ENCODE measurements at regions not wholly inside any gene's neighbourhood (a gene's known extent, or its start where the extent isn't known, plus 50 kb on each side); places are given as distances from the start of the nearest gene placed in this dataset.

DNA sequence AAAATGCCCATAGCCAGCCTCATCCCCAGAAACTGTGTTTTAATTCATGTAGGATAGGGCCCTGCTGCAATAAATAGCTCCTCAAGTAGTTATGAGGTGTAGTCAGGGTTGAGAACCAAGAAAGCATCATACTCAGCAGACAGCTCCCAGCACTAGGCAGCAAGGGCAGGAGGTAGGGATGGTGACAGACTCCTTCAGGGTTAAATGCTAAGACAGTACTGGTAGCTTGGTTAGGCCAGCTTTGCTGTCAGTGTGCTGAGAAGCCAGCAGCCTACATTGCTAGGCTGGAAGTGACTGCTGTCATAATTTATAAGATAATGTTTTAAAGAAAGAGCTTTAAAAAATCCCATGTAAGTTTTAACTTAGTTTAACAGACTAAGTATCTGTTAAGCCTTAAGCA is 113.9 kb upstream of the IMMP2L start:
- H3K9me3 ChIP-seq (ENCODE audit: control extremely low read depth in 1 of 5, control insufficient read depth in 4 of 5, insufficient read depth in 2 of 5, low read depth in 1 of 5, low read length in 4 of 5), result no peaks in the 10 kb centered on the region
- ChIA-PET POLR2A (no interaction called here), CTCF (no interaction called here)
- no peaks in the 10 kb centered on the region for H3K4me1 ChIP-seq (ENCODE audit: control extremely low read depth in 1 of 4, control insufficient read depth in 4 of 4, insufficient read depth in 4 of 4, low read length in 3 of 4)
- H3K36me3 ChIP-seq (ENCODE audit: control insufficient read depth in 4 of 4, insufficient read depth in 4 of 4, low read length in 3 of 4), result no peaks in the 10 kb centered on the region
- H3K27me3 ChIP-seq (replicated peaks in 2 of 5; ENCODE audit: control insufficient read depth in 4 of 5, insufficient read depth in 5 of 5, low read length in 4 of 5), result no peaks in the 10 kb centered on the region
- no peak for DNase-seq
- H3K4me3 ChIP-seq (ENCODE audit: control insufficient read depth in 1 of 7, extremely low read depth in 1 of 7, insufficient read depth in 4 of 7, low read depth in 2 of 7, low read length in 6 of 7), result no peak overlapping the region
- no peak overlapping the region for H3K27ac ChIP-seq (ENCODE audit: insufficient read depth in 1 of 2, low read depth in 1 of 2, low read length in 2 of 2, poor library complexity in 1 of 2, severe bottlenecking in 2 of 2)

DNA sequence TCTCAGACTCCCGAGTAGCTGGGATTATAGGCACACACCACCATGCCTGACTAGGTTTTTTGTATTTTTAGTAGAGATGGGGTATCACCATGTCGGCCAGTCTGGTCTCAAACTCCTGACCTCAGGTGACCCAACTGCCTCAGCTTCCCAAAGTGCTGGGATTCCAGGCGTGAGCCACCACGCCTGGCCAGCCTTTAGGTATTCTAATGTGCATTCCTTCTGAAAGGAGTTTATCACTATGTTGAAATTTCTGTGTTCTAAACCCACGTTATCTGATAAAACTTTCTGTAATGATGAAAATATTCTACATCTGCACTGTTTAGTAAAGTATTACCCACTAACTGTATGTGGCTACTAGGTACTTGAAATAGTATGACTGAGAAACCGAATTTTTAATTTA is 110.6 kb upstream of the IMMP2L start:
- no peaks in the 10 kb centered on the region for H3K27me3 ChIP-seq (replicated peaks in 2 of 5; ENCODE audit: control insufficient read depth in 4 of 5, insufficient read depth in 5 of 5, low read length in 4 of 5)
- no peak overlapping the region for H3K4me3 ChIP-seq (ENCODE audit: control insufficient read depth in 1 of 7, extremely low read depth in 1 of 7, insufficient read depth in 4 of 7, low read depth in 2 of 7, low read length in 6 of 7)
- no peak overlapping the region for H3K27ac ChIP-seq (ENCODE audit: insufficient read depth in 1 of 2, low read depth in 1 of 2, low read length in 2 of 2, poor library complexity in 1 of 2, severe bottlenecking in 2 of 2)
- no peak for DNase-seq
- WGBS (ENCODE audit: insufficient coverage), result 100% methylated on average over 4 of the region's 6 CpGs
- ChIA-PET CTCF (no interaction called here), POLR2A (no interaction called here)
- H3K4me1 ChIP-seq (ENCODE audit: control extremely low read depth in 1 of 4, control insufficient read depth in 4 of 4, insufficient read depth in 4 of 4, low read length in 3 of 4), result no peaks in the 10 kb centered on the region
- H3K36me3 ChIP-seq (ENCODE audit: control insufficient read depth in 4 of 4, insufficient read depth in 4 of 4, low read length in 3 of 4), result no peaks in the 10 kb centered on the region
- no peaks in the 10 kb centered on the region for H3K9me3 ChIP-seq (ENCODE audit: control extremely low read depth in 1 of 5, control insufficient read depth in 4 of 5, insufficient read depth in 2 of 5, low read depth in 1 of 5, low read length in 4 of 5)

DNA sequence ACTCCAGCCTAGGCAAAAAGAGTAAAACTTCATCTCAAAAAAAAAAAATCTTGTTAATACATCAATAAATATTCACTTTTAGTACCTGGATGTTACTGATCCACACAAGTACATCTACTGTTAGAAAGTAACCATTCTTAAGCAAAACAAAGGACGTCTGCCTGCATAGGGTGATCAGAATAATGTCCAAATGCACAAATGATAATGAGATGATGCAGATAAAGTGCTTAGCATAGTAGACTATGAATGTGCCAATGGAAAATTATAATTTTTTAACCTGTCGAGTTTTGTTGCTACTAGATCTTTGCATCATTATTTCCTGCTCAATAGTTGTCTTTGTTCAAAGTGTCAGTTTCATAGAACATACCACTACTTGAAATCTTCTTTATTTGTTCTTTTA is 109.6 kb upstream of the IMMP2L start:
- no peaks in the 10 kb centered on the region for H3K9me3 ChIP-seq (ENCODE audit: control extremely low read depth in 1 of 5, control insufficient read depth in 4 of 5, insufficient read depth in 2 of 5, low read depth in 1 of 5, low read length in 4 of 5)
- no peaks in the 10 kb centered on the region for H3K27me3 ChIP-seq (replicated peaks in 2 of 5; ENCODE audit: control insufficient read depth in 4 of 5, insufficient read depth in 5 of 5, low read length in 4 of 5)
- no CpG with 5 or more reads among the region's 2 CpGs for WGBS (ENCODE audit: insufficient coverage)
- DNase-seq, result no peak
- H3K4me1 ChIP-seq (ENCODE audit: control extremely low read depth in 1 of 4, control insufficient read depth in 4 of 4, insufficient read depth in 4 of 4, low read length in 3 of 4), result no peaks in the 10 kb centered on the region
- H3K36me3 ChIP-seq (ENCODE audit: control insufficient read depth in 4 of 4, insufficient read depth in 4 of 4, low read length in 3 of 4), result no peaks in the 10 kb centered on the region
- H3K27ac ChIP-seq (ENCODE audit: insufficient read depth in 1 of 2, low read depth in 1 of 2, low read length in 2 of 2, poor library complexity in 1 of 2, severe bottlenecking in 2 of 2), result no peak overlapping the region
- ChIA-PET POLR2A (no interaction called here), CTCF (no interaction called here)
- no peak overlapping the region for H3K4me3 ChIP-seq (ENCODE audit: control insufficient read depth in 1 of 7, extremely low read depth in 1 of 7, insufficient read depth in 4 of 7, low read depth in 2 of 7, low read length in 6 of 7)

DNA sequence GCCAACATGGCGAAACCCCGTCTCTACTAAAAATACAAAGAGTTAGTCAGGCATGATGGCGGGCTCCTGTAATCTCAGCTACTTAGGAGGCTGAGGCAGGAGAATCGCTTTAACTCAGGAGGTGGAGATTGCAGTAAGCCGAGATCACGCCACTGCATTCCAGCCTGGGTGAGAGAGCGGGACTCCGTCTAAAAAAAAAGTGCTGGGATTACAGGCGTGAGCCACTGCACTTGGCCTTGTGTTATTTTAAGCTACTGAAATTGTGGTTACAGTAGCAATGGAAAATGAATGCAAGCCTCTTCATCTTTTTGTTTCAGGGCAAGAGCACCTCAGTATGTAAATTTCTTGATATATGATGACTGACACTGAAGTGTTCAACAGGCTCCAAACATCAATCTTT is 106.4 kb upstream of the IMMP2L start:
- ChIA-PET CTCF (no interaction called here), POLR2A (interaction anchor here (0.6 kb wide), 1 partner anchor 23 kb away, joined by 3 read pairs; no protein-coding TSS in a partner anchor)
- H3K4me1 ChIP-seq (ENCODE audit: control extremely low read depth in 1 of 4, control insufficient read depth in 4 of 4, insufficient read depth in 4 of 4, low read length in 3 of 4), result no peaks in the 10 kb centered on the region
- no peak overlapping the region for H3K27ac ChIP-seq (ENCODE audit: insufficient read depth in 1 of 2, low read depth in 1 of 2, low read length in 2 of 2, poor library complexity in 1 of 2, severe bottlenecking in 2 of 2)
- no peak overlapping the region for H3K4me3 ChIP-seq (ENCODE audit: control insufficient read depth in 1 of 7, extremely low read depth in 1 of 7, insufficient read depth in 4 of 7, low read depth in 2 of 7, low read length in 6 of 7)
- no peak for DNase-seq
- 96% methylated on average over 8 of the region's 9 CpGs for WGBS (ENCODE audit: insufficient coverage)
- no peaks in the 10 kb centered on the region for H3K27me3 ChIP-seq (replicated peaks in 2 of 5; ENCODE audit: control insufficient read depth in 4 of 5, insufficient read depth in 5 of 5, low read length in 4 of 5)
- H3K9me3 ChIP-seq (ENCODE audit: control extremely low read depth in 1 of 5, control insufficient read depth in 4 of 5, insufficient read depth in 2 of 5, low read depth in 1 of 5, low read length in 4 of 5), result no peaks in the 10 kb centered on the region
- H3K36me3 ChIP-seq (ENCODE audit: control insufficient read depth in 4 of 4, insufficient read depth in 4 of 4, low read length in 3 of 4), result no peaks in the 10 kb centered on the region

DNA sequence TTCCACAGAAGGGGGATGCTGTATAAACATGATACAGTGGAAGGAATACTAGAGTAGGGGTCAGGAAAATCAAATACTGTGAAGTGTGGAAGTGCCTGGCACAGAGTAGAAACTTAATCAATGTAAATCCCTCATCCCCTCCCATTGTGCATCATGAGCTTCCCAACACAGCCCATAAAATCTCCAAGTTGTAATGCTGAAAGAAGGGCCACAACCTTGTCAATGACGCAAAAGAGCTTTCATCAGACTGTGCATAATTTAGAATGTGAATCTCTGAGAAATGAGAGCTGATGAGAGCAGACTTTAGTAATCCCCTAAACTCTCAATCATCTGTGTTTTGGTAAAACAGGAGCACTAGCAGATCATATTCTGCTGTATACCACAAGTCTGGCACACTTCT is 105.2 kb upstream of the IMMP2L start:
- DNase-seq, result no peak
- H3K4me1 ChIP-seq (ENCODE audit: control extremely low read depth in 1 of 4, control insufficient read depth in 4 of 4, insufficient read depth in 4 of 4, low read length in 3 of 4), result no peaks in the 10 kb centered on the region
- POLR2A ChIA-PET, result no interaction called here
- no peak overlapping the region for H3K4me3 ChIP-seq (ENCODE audit: control insufficient read depth in 1 of 7, extremely low read depth in 1 of 7, insufficient read depth in 4 of 7, low read depth in 2 of 7, low read length in 6 of 7)
- WGBS (ENCODE audit: insufficient coverage), result 100% methylated on average over 1 of the region's 1 CpG
- CTCF ChIA-PET, result no interaction called here
- no peaks in the 10 kb centered on the region for H3K36me3 ChIP-seq (ENCODE audit: control insufficient read depth in 4 of 4, insufficient read depth in 4 of 4, low read length in 3 of 4)
- H3K27ac ChIP-seq (ENCODE audit: insufficient read depth in 1 of 2, low read depth in 1 of 2, low read length in 2 of 2, poor library complexity in 1 of 2, severe bottlenecking in 2 of 2), result no peak overlapping the region
- no peaks in the 10 kb centered on the region for H3K9me3 ChIP-seq (ENCODE audit: control extremely low read depth in 1 of 5, control insufficient read depth in 4 of 5, insufficient read depth in 2 of 5, low read depth in 1 of 5, low read length in 4 of 5)
- no peaks in the 10 kb centered on the region for H3K27me3 ChIP-seq (replicated peaks in 2 of 5; ENCODE audit: control insufficient read depth in 4 of 5, insufficient read depth in 5 of 5, low read length in 4 of 5)

DNA sequence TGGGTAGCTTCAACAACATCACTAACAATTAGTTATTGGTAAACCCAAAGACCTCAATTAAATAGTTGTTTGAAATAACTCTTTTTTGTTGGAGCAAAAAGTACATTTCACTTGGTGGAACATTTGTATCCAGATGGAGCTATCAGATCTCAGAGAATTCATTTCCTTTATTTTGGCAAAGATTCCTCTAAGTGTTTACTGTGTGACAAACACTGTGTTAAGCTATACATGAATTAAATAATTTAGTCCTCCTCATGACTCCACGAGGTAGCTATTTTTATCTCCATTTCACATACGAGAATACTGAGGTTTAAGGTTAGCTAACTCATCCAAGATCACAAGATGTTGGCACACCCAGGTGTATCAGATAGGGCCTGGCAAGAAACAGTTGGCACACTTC is 104.0 kb upstream of the IMMP2L start:
- no peaks in the 10 kb centered on the region for H3K27me3 ChIP-seq (replicated peaks in 2 of 5; ENCODE audit: control insufficient read depth in 4 of 5, insufficient read depth in 5 of 5, low read length in 4 of 5)
- no peaks in the 10 kb centered on the region for H3K36me3 ChIP-seq (ENCODE audit: control insufficient read depth in 4 of 4, insufficient read depth in 4 of 4, low read length in 3 of 4)
- H3K9me3 ChIP-seq (ENCODE audit: control extremely low read depth in 1 of 5, control insufficient read depth in 4 of 5, insufficient read depth in 2 of 5, low read depth in 1 of 5, low read length in 4 of 5), result no peaks in the 10 kb centered on the region
- no peaks in the 10 kb centered on the region for H3K4me1 ChIP-seq (ENCODE audit: control extremely low read depth in 1 of 4, control insufficient read depth in 4 of 4, insufficient read depth in 4 of 4, low read length in 3 of 4)
- no peak overlapping the region for H3K4me3 ChIP-seq (ENCODE audit: control insufficient read depth in 1 of 7, extremely low read depth in 1 of 7, insufficient read depth in 4 of 7, low read depth in 2 of 7, low read length in 6 of 7)
- H3K27ac ChIP-seq (ENCODE audit: insufficient read depth in 1 of 2, low read depth in 1 of 2, low read length in 2 of 2, poor library complexity in 1 of 2, severe bottlenecking in 2 of 2), result no peak overlapping the region
- no CpG with 5 or more reads among the region's 2 CpGs for WGBS (ENCODE audit: insufficient coverage)
- DNase-seq, result no peak
- ChIA-PET CTCF (no interaction called here), POLR2A (no interaction called here)

DNA sequence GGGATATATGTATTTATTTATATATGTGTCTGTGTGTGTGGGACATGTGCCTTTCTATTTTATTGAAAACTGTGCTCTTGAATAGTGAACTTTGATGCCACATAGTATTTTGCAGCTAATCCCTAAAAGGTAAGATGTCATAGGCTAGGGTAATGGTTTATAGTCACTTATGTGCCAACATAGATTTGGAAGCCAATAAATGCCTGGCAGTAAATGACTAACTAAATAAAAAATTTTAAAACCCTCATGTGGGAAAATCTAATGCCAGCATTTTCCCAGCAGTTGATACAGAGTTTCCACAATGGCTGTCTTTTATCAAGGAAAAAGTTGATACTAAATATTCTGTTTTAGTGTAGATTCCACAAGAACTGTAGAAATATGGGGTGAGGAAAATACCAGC is 101.5 kb upstream of the IMMP2L start:
- DNase-seq, result no peak
- Histone ChIP-seq H3K27ac (ENCODE audit: insufficient read depth in 1 of 2, low read depth in 1 of 2, low read length in 2 of 2, poor library complexity in 1 of 2, severe bottlenecking in 2 of 2) (no peak overlapping the region), H3K4me3 (ENCODE audit: control insufficient read depth in 1 of 7, extremely low read depth in 1 of 7, insufficient read depth in 4 of 7, low read depth in 2 of 7, low read length in 6 of 7) (no peak overlapping the region), H3K4me1 (ENCODE audit: control extremely low read depth in 1 of 4, control insufficient read depth in 4 of 4, insufficient read depth in 4 of 4, low read length in 3 of 4) (no peaks in the 10 kb centered on the region), H3K9me3 (ENCODE audit: control extremely low read depth in 1 of 5, control insufficient read depth in 4 of 5, insufficient read depth in 2 of 5, low read depth in 1 of 5, low read length in 4 of 5) (peaks cover 0 to 1% (median 0%) of the 10 kb centered on the region in 5 experiments), H3K36me3 (ENCODE audit: control insufficient read depth in 4 of 4, insufficient read depth in 4 of 4, low read length in 3 of 4) (no peaks in the 10 kb centered on the region), H3K27me3 (replicated peaks in 2 of 5; ENCODE audit: control insufficient read depth in 4 of 5, insufficient read depth in 5 of 5, low read length in 4 of 5) (no peaks in the 10 kb centered on the region)
- CTCF ChIA-PET, result no interaction called here
- POLR2A ChIA-PET, result no interaction called here

DNA sequence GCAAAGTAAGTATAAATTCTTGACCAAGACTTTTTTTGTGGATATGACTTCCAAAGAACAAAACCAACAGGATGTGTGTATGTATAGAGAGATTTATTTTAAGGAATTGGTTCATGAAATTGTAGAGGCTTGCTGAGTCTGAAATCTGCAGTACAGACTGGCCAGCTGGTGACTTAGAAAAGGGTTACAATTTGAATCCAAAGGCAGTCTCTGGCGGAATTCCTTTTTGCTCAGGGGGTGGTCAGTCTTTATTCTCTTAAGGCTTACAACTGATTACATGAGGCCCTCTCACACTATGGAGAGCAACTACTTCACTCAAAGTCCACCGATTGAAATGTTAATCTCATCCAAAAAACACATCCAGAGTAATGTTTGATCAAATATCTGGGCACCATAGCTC is 100.1 kb upstream of the IMMP2L start:
- Histone ChIP-seq H3K36me3 (ENCODE audit: control insufficient read depth in 4 of 4, insufficient read depth in 4 of 4, low read length in 3 of 4) (no peaks in the 10 kb centered on the region), H3K27ac (ENCODE audit: insufficient read depth in 1 of 2, low read depth in 1 of 2, low read length in 2 of 2, poor library complexity in 1 of 2, severe bottlenecking in 2 of 2) (no peak overlapping the region), H3K27me3 (replicated peaks in 2 of 5; ENCODE audit: control insufficient read depth in 4 of 5, insufficient read depth in 5 of 5, low read length in 4 of 5) (no peaks in the 10 kb centered on the region), H3K4me1 (ENCODE audit: control extremely low read depth in 1 of 4, control insufficient read depth in 4 of 4, insufficient read depth in 4 of 4, low read length in 3 of 4) (no peaks in the 10 kb centered on the region), H3K9me3 (ENCODE audit: control extremely low read depth in 1 of 5, control insufficient read depth in 4 of 5, insufficient read depth in 2 of 5, low read depth in 1 of 5, low read length in 4 of 5) (peaks cover 0 to 1% (median 0%) of the 10 kb centered on the region in 5 experiments), H3K4me3 (ENCODE audit: control insufficient read depth in 1 of 7, extremely low read depth in 1 of 7, insufficient read depth in 4 of 7, low read depth in 2 of 7, low read length in 6 of 7) (no peak overlapping the region)
- WGBS (ENCODE audit: insufficient coverage), result 100% methylated on average over 1 of the region's 2 CpGs
- ChIA-PET CTCF (no interaction called here), POLR2A (no interaction called here)
- DNase-seq, result no peak

Measured in common myeloid progenitor, CD34-positive (primary cell).